Erythroblast (primary cell): ENCODE measurements at regions not wholly inside any gene's neighbourhood (a gene's known extent, or its start where the extent isn't known, plus 50 kb on each side); places are given as distances from the start of the nearest gene placed in this dataset.

Experiments
- GATA1 ChIP-seq: IDR thresholded peaks from 2 replicates; pipeline ENCODE4 v1.6.1; 2011; ENCODE audit warnings: low read depth, mild to moderate bottlenecking, control low read depth, low read length, moderate library complexity
- POLR2A ChIP-seq: IDR thresholded peaks from 2 replicates; pipeline ENCODE4 v1.6.1; 2011; ENCODE audit warnings: mild to moderate bottlenecking, low read length

DNA sequence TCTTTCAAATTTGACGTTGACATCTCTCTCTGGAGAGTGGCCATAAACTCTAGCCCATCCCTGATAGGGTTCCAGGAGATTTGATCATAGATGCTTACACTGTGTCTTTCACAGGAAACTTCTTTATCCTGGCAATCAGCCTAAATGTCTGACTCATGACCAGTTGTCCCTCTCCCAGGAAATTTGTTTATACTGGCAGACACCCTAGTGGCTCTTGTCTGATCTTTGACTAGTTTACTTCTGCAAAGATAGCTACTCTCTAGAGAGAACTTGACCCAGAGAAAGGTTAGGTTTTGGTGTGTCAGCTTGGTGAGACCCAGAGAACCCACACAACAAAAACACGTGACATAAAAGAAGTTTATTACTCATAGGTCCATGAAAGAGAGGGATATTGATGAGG lies 509.8 kb downstream of the CENPC start:
- TF ChIP-seq POLR2A = no peak
- TF ChIP-seq GATA1 = no peak
